ENCODE measurements at regions not wholly inside any gene's neighbourhood (a gene's known extent, or its start where the extent isn't known, plus 50 kb on each side); places are given as distances from the start of the nearest gene placed in this dataset.
"Not testable (repeated sequence)": the region's sequence is repeated elsewhere in the genome, so short reads cannot be mapped to it uniquely, and the experiment has no call there.

DNA sequence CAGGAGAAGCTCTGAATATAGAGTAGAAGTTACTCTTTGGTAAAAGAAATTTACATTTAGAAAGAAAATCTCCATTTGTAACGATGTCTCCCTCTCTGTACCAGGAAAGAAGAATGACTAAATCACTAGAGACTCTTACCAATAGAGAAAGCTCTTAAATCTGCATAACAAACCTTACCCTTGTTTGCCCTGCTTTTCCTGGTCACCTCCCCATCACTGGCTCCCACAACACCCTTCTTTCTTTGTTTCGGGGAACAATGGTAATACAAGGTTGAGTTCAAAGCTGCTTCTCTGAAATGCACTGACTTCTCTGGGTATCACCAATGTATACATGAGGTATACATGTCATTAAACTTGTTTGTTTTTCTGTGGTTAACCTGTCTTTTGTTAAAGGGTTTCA, 351.1 kb upstream of the FLRT2 start:
- DNase-seq (ENCODE audit: low read depth, low spot score) = no peak

DNA sequence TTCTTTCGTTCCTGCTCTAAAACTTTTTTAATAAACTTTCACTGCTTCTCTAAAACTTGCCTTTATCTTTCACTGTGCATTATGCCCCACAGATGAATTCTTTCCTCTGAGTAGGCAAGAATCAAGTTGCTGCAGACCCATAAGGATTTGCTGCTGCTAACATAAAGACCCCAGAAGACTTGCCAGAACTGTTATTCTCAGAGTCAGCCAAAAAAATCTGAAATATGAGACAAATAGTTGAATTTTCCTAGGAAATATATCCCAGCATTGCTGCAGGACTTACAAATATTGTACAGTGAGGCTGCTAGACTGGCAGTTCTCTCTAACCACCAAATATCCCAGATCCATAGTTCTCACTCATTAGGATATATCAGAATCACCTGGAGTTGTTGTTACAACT, 349.1 kb upstream of the FLRT2 start:
- DNase-seq (ENCODE audit: low read depth, low spot score) = no peak

DNA sequence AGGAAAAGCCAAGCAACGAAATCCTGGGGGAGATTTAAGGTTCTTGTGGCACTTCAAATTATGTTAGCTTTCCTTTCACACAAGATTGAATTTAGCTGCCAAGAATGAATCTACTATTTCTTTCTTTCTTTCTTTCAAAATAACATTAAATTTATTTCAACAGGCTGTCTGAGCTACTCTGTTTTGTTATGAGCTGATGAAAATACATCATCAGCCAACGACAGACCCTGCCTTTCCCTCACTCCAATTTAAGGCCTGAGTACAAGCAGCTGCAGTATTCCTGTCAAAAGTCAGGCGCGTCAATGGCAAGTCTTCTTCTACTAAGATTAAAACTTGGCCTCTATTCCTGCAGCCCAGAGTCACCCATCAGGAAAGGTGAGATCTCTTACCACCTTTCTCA, 347.7 kb upstream of the FLRT2 start:
- no peak for DNase-seq (ENCODE audit: low read depth, low spot score)

DNA sequence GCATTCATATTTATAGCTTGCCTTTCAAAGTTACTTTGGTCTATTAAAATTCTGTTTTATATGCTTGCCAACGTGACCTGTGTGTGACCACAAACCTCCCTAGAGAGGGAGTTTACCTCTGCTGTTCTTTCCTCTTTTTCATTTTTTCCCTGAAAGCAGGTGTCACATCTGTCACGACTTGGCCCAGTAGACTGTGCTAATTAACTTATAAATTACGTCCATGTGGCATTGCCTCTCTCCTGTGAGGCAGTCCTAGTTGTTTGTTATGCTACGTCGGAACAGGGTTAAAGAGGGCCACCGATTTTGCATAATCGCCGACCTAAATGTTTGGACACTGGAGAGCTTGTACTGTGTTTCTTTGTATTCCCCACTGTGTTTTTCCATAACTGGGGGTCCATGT, 343.9 kb upstream of the FLRT2 start:
- no peak for DNase-seq (ENCODE audit: low read depth, low spot score)

DNA sequence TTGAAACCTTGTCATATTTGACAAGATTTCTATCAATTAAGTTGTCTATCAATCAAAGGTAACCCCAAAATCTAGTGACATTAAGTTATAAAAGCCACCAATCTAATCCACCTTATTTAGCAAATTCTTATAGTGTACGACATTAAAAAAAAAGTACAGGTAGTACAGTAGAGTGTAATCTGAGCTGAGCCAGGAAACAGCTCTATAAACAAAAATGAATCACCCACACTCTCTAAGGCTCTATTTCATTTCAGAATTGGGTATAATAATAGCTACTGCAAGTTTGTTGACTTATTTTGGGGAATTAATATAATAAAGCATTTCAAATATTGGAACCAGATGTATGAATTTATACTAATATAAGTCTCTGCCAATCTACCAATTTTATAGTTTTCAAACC, 342.4 kb upstream of the FLRT2 start:
- DNase-seq (ENCODE audit: low read depth, low spot score) = no peak

DNA sequence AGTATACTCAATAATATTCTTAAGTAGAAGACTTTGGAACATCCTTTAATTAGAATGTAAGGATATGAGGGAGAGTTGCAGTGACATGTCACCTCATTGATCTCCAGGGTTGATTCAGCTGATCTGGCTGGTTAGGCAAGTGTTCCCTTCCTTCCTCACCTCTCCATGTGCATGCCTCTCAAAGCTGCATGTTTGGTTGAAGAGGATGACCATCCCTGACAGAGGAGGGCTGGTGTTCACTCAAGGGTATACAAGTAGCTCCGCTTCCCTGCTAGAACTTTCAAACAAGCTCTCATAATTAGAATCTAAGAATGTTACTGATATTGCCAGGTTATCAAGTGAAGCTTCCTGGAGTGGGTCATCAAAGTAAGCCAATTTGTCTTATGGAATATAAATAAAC, 341.1 kb upstream of the FLRT2 start:
- DNase-seq (ENCODE audit: low read depth, low spot score) = no peak

DNA sequence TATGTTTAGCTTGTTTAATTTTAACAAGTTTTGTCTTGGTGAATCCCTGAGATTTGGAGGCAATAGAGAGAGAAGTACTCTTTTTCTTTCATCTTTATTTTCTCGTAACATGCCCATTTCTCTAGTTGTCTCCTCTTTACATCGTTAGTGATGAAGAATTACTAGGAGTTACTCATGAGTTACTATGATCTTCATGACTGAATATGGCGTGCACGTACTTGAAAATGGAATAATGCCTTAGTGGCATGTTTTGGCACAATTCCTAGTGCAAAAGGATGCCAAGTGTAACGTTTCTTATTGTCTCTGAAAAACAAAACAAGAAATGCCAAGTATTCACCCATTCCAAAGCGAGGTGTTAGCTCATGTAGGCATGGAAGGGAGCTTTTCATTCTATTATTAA, 340.7 kb upstream of the FLRT2 start:
- not testable (repeated sequence) for DNase-seq (ENCODE audit: low read depth, low spot score)

DNA sequence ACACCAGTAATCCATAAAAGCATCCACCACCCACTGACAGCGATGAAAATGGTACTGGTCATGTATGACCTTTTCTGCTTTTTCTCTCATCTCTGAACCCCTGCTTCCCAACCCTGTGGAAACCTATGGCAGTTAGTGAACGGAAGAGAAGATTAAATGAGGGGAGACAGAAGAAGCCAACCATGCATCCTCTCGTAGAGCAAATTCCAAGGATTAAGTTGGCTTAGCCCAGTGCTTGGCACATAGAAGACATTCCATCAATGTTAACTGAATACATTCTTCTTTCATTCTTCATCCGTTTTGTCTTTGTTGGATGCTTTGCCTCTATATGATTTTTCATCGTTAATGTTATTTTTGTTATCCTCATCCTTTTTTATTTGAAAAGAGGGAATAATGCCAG, 339.7 kb upstream of the FLRT2 start:
- DNase-seq (ENCODE audit: low read depth, low spot score) = no peak

DNA sequence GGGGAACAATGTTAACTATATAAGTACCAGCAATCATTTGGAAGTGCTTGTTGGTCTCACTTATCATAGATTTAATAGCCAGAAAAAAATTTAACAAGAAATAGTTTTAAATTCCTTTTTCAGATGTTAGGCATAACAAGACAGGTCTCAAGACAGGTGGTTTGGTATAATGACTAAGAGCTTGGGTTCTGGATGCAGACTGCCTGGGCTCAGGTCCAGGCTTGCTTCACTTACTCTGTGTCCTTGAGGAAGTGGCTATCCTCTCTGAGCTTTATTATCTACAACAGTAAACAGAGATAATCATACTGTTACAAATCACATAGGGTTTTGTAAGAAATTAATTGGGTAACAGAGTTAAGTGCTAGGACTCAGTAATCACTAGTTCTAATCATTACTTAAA, 338.0 kb upstream of the FLRT2 start:
- no peak for DNase-seq (ENCODE audit: low read depth, low spot score)

DNA sequence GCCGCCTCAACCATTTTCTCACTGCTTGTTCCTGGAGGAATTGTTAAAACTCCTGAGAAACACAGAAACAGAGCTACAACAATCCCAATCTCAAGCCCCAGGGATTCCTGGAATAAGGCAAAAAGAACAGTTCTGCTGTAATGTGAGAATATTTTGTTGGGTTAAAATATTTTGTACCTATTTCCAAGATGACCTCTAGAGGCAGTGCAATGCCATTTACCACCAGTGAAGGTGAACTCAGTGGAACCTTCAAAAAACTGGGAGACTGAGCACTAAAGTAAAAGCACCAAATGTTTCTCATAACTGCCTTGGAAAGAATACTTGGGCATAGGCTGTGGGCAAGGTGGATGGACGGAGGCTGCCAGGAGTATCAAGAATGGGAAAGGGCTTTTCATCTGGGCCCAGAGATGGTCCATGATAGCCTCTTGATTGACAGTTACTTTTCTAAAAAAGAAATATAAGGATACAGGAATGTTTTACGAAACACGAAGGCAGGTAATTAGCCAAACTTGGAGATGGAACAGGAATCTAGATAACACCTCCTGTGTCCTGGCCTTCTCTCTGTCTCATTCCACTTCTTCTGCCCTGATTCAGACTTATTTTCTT, 334.0 kb upstream of the FLRT2 start:
- DNase-seq (ENCODE audit: low read depth, low spot score) = peak; percentile 8

DNA sequence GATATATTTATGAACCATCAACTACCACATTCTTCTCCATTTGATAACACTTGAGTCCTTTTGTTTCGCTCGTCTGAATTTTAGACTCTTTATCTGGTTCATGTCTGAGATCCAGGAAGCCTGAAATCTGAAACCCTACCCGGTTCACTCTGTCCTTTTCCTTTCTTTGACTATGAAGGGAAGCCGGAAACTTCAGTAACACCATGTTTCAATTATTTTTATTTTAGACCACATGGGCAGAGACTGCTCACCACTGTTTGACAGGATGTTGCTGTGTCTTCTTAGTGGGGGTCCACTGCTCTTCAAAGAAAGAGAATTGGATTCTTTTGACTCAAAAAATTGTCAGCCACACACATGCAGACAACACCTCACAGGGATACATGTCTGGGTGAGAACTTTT, 331.9 kb upstream of the FLRT2 start:
- no peak for DNase-seq (ENCODE audit: low read depth, low spot score)

DNA sequence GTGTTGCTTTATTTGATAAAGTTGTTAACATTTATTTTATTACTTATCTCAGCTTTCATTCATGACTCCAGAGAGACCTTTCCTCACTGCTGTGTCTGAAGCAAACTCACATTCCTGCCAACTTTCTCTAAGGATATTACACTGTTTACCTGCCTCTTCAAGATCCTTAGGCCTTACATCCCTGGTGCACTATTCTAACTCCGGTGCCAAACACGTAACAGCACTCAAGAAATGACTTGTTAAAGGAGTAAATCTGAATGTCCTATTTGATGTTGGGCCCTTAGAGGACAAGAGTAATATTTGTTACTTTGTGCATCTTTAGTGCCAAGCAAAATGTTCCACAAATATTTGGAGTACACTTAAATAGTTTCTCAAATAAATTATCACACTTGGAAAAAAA, 324.1 kb upstream of the FLRT2 start:
- DNase-seq (ENCODE audit: low read depth, low spot score) = no peak

DNA sequence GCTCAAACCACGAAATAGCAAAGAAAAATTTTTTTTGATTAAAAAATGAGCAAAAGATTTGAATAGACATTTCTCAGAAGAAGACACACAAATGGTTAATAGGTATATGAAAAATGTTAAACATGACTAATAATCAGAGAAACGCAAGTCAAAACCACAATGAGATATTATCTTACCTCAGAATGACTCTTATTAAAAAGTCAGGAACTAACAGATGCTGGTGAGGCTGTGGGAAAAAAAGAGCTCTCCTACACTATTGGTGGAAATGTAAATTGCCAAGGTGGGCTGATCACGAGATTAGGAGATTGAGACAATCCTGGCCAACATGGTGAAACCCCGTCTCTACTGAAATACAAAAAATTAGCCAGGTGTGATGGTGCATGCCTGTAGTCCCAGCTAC, 315.5 kb upstream of the FLRT2 start:
- DNase-seq (ENCODE audit: low read depth, low spot score) = no peak

DNA sequence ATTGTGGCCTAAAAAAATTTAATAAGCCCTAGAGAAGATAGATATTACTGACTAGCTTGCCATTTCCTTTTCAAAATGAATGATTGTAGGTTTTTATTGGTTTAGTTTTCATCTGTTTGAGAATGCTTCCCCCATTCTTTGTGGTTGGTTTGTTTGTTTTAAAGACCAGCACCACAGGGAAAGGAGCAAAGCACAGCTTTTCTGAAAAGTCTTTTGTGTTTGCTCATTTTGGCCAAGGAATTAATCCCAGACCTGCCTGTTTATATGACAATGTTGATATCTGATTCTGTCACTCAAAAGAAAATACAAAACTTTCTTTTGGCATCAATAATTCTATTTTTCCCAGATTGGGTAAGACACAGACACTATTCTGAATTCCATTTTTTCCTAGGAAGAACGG, 312.5 kb upstream of the FLRT2 start:
- peak; percentile 50 for DNase-seq (ENCODE audit: low read depth, low spot score)

DNA sequence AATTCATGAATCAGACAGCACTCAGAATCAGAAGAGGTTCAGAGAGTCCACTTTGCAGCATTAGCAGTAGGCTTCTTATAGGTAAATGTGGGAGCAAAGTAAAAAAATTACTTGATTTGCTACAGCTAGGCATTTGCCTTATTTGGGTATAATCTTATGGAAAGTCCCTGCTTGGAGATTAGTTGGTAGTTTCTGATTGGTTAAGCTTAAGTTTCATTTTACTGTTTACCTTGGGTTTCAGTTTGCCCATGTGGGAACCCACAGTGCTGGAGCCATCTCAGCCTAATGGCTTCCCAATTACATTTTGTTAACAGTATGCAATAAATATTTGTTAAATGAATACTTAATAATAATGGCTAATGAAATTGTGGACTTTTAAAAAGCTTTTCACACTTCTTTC, 311.0 kb upstream of the FLRT2 start:
- DNase-seq (ENCODE audit: low read depth, low spot score) = no peak

DNA sequence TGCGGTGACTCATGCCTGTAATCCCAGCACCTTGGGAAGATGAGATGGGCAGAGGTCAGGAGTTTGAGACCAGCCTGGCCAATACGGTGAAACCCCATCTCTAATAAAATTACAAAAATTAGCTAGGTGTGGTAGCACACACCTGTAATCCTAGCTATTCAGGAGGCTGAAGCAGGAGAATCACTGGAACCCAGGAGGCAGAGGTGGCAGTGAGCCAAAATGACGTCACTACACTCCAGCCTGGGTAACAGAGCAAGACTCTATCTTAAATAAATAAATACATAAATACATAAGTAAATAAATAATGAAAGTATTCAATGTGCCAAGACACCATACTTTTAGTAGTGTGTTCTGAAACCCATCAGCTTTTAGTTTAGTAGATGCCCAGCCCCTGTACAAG, 308.1 kb upstream of the FLRT2 start:
- no peak for DNase-seq (ENCODE audit: low read depth, low spot score)

DNA sequence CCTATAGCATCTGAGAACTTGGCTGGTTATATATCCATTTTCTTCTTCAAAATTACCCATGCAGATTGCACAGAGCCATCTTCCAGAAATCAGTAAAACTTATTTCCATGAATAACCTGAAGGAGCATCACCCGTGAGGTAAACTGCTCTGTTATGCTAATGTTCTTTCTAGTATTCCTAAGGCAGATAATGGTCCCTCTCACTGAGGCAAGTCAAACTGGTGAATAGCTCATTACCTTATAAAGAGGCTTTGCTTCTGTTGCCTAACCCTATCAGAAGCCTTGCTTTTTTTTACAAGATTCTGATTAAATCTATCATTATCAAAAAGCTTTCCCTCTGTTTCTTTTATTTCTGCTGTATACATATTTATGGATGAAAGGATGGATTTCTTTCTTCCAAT, 307.6 kb upstream of the FLRT2 start:
- no peak for DNase-seq (ENCODE audit: low read depth, low spot score)

DNA sequence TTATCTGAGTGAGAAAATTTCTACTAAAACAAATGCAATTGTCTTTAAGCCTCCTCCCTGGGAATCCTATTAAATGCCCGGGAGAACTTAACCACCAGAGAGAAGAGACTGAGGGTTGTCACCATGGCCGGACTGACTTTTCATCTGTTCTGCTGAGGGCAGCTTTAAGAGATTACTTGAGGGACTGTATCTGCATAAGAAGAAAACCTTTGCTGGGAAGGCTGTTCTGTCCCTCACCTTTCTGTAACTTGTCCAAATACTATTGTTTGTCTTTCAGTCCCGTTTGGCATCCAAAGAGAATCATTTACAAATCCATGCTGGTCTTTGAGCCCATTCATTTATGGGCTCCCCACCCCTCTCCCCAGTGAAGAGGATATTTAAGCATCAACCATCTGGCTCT, 306.3 kb upstream of the FLRT2 start:
- DNase-seq (ENCODE audit: low read depth, low spot score) = no peak

DNA sequence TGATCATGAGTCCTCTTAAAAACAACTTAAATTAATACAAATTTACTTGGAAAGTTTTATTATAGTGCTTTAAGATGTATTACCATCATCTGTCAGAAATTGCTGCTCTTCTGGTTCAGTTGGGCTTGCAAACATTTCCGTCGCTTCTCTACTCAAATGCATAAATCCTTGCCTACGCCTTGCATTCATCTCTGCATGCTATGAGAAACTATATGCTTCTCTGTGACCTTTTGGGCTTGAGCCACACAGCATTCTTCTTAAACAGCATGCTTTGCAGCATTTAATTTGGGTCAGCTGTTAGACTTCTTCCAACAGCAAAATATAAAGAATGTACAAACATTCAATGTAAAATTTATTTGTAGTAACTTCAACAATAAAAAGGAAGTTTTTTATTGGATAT, 305.7 kb upstream of the FLRT2 start:
- DNase-seq (ENCODE audit: low read depth, low spot score) = no peak

DNA sequence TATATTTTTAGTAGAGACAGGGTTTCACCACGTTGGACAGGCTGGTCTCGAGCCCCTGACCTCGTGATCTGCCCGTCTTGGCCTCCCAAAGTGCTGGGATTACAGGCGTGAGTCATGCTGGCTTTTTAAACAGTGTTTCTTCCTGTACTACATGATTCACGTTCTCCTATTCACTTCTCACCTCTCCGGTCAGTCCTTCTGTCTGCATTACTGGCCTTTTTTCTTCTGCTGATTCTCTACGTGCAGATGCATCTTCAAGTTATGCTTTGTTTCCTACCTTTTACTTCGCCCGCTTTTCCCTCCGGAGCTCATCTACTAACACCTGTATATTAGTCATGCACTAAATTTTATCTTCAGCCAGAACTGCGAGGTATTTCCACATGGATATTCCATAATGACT, 296.2 kb upstream of the FLRT2 start:
- DNase-seq (ENCODE audit: low read depth, low spot score) = peak; percentile 15

DNA sequence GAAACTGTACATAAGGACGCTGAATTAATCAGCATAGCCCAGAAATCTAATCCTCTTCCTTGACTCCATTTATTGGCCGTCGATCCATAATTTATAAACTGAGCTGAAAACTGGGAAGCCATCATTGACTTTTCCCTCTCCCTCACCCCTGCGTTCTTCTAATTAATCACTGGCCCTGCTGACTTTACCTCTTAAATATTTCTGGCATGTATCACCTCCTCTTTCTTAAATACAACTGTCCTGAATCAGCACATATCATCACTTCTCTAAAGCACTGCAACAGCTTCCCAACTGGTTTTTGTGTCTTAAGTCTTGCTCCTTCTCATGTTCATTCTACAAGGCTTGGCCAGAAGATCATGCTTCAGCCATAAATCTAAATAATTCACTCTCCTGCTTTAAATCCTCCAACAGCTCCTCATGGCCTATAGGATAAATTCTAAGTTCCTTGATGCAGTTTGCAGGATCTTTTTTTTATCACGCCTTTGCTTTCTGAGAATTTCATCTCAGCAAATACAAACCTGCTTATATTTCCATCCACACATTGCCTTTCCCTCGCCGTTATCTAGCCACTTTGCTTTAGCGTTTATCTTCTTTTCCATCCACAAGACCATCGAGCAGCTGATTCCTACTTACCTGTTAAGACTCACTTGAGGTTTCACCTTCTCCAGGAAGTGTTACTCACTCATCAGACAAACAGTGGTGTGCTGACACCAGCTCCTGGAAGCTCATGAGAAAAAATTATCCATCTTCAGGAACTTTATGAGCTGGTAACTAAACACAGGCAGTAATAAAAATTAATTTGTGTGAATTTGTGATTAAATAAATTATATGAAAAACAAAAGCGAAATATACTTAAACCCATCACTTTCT, 295.6 kb upstream of the FLRT2 start:
- DNase-seq (ENCODE audit: low read depth, low spot score) = peak; percentile 17

DNA sequence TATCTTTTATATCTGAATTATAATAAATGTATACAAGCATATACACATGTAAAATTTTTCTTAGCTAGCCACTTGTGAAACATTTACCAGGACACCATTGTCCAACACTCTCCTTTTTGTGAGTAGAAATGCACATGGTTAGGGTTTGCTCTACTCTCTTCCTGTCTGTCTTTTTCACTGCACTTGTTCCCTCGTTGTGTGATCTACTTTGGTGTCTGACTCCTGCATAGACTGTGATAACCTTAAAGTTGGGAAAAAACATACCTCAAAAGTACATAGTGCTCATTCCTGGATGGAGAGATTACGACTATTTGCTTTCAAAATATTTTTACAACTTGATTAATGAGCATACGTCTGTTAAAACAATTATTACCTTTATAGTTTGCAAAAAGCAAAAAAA, 294.1 kb upstream of the FLRT2 start:
- DNase-seq (ENCODE audit: low read depth, low spot score) = no peak

DNA sequence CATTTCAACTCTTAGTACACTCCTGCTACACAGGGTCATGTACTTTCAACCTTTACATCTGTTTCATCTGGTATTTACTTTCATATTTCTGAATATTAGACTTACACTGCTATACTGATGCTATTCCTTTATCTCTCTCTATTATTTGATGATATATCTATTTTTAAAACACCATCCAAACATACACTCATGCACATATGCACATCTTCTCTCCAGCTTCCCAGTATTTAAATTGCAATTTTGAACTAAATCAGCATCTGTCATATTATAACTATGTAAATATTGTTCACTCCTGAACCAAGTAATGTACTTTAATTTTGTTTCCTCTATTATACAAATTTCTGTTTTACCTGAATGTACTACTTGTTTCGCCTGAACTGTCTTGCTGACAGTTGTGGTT, 293.6 kb upstream of the FLRT2 start:
- no peak for DNase-seq (ENCODE audit: low read depth, low spot score)

DNA sequence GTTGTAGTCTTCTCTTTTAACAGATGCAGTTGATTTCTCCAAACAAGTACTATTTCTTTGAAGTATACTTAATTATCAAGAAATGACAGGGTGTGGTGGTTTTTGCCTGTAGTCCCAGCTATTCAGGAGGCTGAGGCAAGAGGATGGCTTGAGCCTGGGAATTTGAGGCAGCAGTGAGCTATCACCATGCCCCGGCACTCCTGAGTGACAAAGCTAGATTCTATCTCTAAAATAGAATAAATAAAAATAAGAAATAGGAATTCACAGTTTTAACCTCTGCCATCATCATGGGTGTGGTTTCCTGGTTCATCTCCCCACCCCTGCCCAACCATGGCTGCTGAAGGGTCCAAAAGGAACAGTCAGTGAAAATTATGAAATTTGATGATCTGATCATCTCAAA, 290.2 kb upstream of the FLRT2 start:
- no peak for DNase-seq (ENCODE audit: low read depth, low spot score)

All from astrocyte of the hippocampus (primary cell).